Activated T-cell treated with anti-CD3 and anti-CD28 coated beads, Interleukin-2, amount 50 U/mL, for 4 hours (primary cell): ENCODE measurements at regions not wholly inside any gene's neighbourhood (a gene's known extent, or its start where the extent isn't known, plus 50 kb on each side); places are given as distances from the start of the nearest gene placed in this dataset.
"Not testable (repeated sequence)": the region's sequence is repeated elsewhere in the genome, so short reads cannot be mapped to it uniquely, and the experiment has no call there.

Experiments
- ATAC-seq, 2 donors: fragments of 200-7000 bp; cut with Tn5 transposase; one replicate each; pipeline ENCODE4 v1.10.0; 2021
- DNase-seq: peaks from one replicate; pipeline ENCODE4 v3.0.0-alpha.2; 2020
- H3K27me3 Mint-ChIP-seq: one replicate; pipeline ENCODE4 v1.8.0; 2021; ENCODE audit warnings: low read depth, mixed read lengths
- H3K36me3 Mint-ChIP-seq: one replicate; pipeline ENCODE4 v1.8.0; 2022; ENCODE audit warnings: mixed read lengths; ENCODE audit not compliant: insufficient read depth
- H3K4me1 Mint-ChIP-seq: one replicate; pipeline ENCODE4 v1.8.0; 2021; ENCODE audit warnings: low read depth, mixed read lengths
- H3K4me3 Mint-ChIP-seq: one replicate; pipeline ENCODE4 v1.8.0; 2021; ENCODE audit warnings: mild to moderate bottlenecking, moderate library complexity, mixed read lengths
- H3K9me3 Mint-ChIP-seq: one replicate; pipeline ENCODE4 v1.8.0; 2021; ENCODE audit warnings: mixed read lengths

GRCh38 chr14:89549381-89550125 lies 132.5 kb upstream of the FOXN3 start:
- H3K36me3 Mint-ChIP-seq = peaks cover 14% of the 10 kb centered on the region

GRCh38 chr14:89547047-89547446 lies 130.0 kb upstream of the FOXN3 start:
- peaks cover 51% of the 10 kb centered on the region for H3K4me1 Mint-ChIP-seq
- DNase-seq, H3K9me3 Mint-ChIP-seq, H3K27me3 Mint-ChIP-seq, ATAC-seq, H3K4me3 Mint-ChIP-seq, H3K36me3 Mint-ChIP-seq: not testable (repeated sequence)

More at GRCh38 chr14:89549381-89550125, 132.5 kb upstream of the FOXN3 start:
- Mint-ChIP-seq H3K27me3 (no peaks in the 10 kb centered on the region), H3K9me3 (no peaks in the 10 kb centered on the region), H3K4me3 (no peak overlapping the region), H3K4me1 (peaks cover 45% of the 10 kb centered on the region)
- DNase-seq (no peak), ATAC-seq (no peak)

- H3K4me3 Mint-ChIP-seq = no peak overlapping the region
- DNase-seq (no peak), ATAC-seq (no peak)
- H3K9me3 Mint-ChIP-seq = no peaks in the 10 kb centered on the region
- peaks cover 2% of the 10 kb centered on the region for H3K36me3 Mint-ChIP-seq
- peaks cover 43% of the 10 kb centered on the region for H3K4me1 Mint-ChIP-seq
- H3K27me3 Mint-ChIP-seq = no peaks in the 10 kb centered on the region
Measured at GRCh38 chr14:89544636-89545301, 127.7 kb upstream of the FOXN3 start.

- no peak for ATAC-seq
- peaks cover 7% of the 10 kb centered on the region for H3K36me3 Mint-ChIP-seq
- no peaks in the 10 kb centered on the region for H3K27me3 Mint-ChIP-seq
- H3K4me3 Mint-ChIP-seq = no peak overlapping the region
- DNase-seq = no peak
- peaks cover 45% of the 10 kb centered on the region for H3K4me1 Mint-ChIP-seq
- H3K9me3 Mint-ChIP-seq = no peaks in the 10 kb centered on the region
Measured at GRCh38 chr14:89543425-89543790, 126.4 kb upstream of the FOXN3 start.

GRCh38 chr14:89542786-89543424 lies 125.9 kb upstream of the FOXN3 start:
- ATAC-seq (no peak), DNase-seq (no peak)
- Mint-ChIP-seq H3K36me3 (peaks cover 9% of the 10 kb centered on the region), H3K4me3 (no peak overlapping the region), H3K27me3 (no peaks in the 10 kb centered on the region), H3K9me3 (no peaks in the 10 kb centered on the region), H3K4me1 (peaks cover 48% of the 10 kb centered on the region)

GRCh38 chr14:89540830-89541470 lies 123.9 kb upstream of the FOXN3 start:
- DNase-seq (no peak), ATAC-seq (no peak)
- Mint-ChIP-seq H3K4me1 (peaks cover 55% of the 10 kb centered on the region), H3K9me3 (no peaks in the 10 kb centered on the region), H3K4me3 (no peak overlapping the region), H3K36me3 (peaks cover 16% of the 10 kb centered on the region), H3K27me3 (no peaks in the 10 kb centered on the region)

GRCh38 chr14:89540009-89540829 lies 123.2 kb upstream of the FOXN3 start:
- Mint-ChIP-seq H3K9me3 (no peaks in the 10 kb centered on the region), H3K4me1 (peaks cover 54% of the 10 kb centered on the region), H3K36me3 (peaks cover 20% of the 10 kb centered on the region), H3K4me3 (no peak overlapping the region), H3K27me3 (no peaks in the 10 kb centered on the region)
- DNase-seq (no peak), ATAC-seq (no peak)

GRCh38 chr14:89537911-89538310 lies 120.9 kb upstream of the FOXN3 start:
- ATAC-seq (no peak), DNase-seq (no peak)
- Mint-ChIP-seq H3K4me3 (no peak overlapping the region), H3K27me3 (no peaks in the 10 kb centered on the region), H3K9me3 (no peaks in the 10 kb centered on the region), H3K4me1 (peaks cover 52% of the 10 kb centered on the region), H3K36me3 (peaks cover 28% of the 10 kb centered on the region)

- Mint-ChIP-seq H3K9me3 (no peaks in the 10 kb centered on the region), H3K27me3 (no peaks in the 10 kb centered on the region), H3K36me3 (peaks cover 36% of the 10 kb centered on the region), H3K4me3 (no peak overlapping the region), H3K4me1 (peaks cover 43% of the 10 kb centered on the region)
- ATAC-seq = no peak
- no peak for DNase-seq
Measured at GRCh38 chr14:89534902-89535685, 118.1 kb upstream of the FOXN3 start.

GRCh38 chr14:89533766-89534165 lies 116.7 kb upstream of the FOXN3 start:
- H3K27me3 Mint-ChIP-seq = no peaks in the 10 kb centered on the region

GRCh38 chr14:89533136-89533535 lies 116.1 kb upstream of the FOXN3 start:
- ATAC-seq (no peak), DNase-seq (no peak)
- Mint-ChIP-seq H3K27me3 (no peaks in the 10 kb centered on the region), H3K4me3 (no peak overlapping the region), H3K4me1 (peaks cover 37% of the 10 kb centered on the region), H3K36me3 (peaks cover 35% of the 10 kb centered on the region), H3K9me3 (no peaks in the 10 kb centered on the region)

More at GRCh38 chr14:89533766-89534165, 116.7 kb upstream of the FOXN3 start:
- Mint-ChIP-seq H3K36me3 (peaks cover 33% of the 10 kb centered on the region), H3K9me3 (no peaks in the 10 kb centered on the region), H3K4me3 (no peak overlapping the region), H3K4me1 (peaks cover 37% of the 10 kb centered on the region)
- ATAC-seq (no peak), DNase-seq (no peak)

- no peak for DNase-seq
- Mint-ChIP-seq H3K4me1 (peaks cover 30% of the 10 kb centered on the region), H3K36me3 (peaks cover 30% of the 10 kb centered on the region), H3K4me3 (no peak overlapping the region), H3K27me3 (no peaks in the 10 kb centered on the region), H3K9me3 (peaks cover 1% of the 10 kb centered on the region)
- no peak for ATAC-seq
Measured at GRCh38 chr14:89531661-89532335, 114.8 kb upstream of the FOXN3 start.
